HG03060 (cell line): ENCODE measurements at regions not wholly inside any gene's neighbourhood (a gene's known extent, or its start where the extent isn't known, plus 50 kb on each side); places are given as distances from the start of the nearest gene placed in this dataset.
A peak's percentile ranks its signal among the peaks of the same experiment; 100 is the strongest.
"Not testable (repeated sequence)": the region's sequence is repeated elsewhere in the genome, so short reads cannot be mapped to it uniquely, and the experiment has no call there.

Source experiments
- ATAC-seq: cut with Tn5 transposase; IDR thresholded peaks from one replicate; pipeline ENCODE4 v1.9.1; 2021; ENCODE audit warnings: low read depth, moderate number of reproducible peaks; ENCODE audit not compliant: unreplicated experiment

DNA sequence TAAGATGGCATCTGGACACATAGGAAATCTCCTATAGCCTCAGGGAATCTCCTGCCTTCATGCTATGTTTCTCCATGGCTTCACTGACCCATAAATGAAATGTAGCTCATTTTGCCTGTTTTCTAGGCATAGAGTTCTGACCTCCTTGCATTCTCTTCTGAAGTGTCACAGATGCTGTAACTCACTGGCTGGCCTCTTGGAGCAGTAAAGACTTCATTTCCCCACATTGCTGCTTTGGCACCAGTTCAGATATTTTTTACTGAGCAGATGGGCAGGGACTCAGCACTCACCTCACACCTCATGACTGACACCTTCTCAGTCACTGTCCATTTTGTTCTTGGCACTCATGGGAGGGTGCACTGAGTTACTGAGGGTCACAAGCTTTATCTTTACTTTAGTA lies 286.7 kb upstream of the TGFBR2 start:
- ATAC-seq, result peak; percentile 44

- no peak for ATAC-seq
These were observed 286.0 kb upstream of the TGFBR2 start for GRCh38 chr3:30320392-30320791.

- ATAC-seq, result no peak
These were observed 285.3 kb upstream of the TGFBR2 start for GRCh38 chr3:30321065-30321464.

- ATAC-seq, result not testable (repeated sequence)
These were observed 282.8 kb upstream of the TGFBR2 start for GRCh38 chr3:30323649-30324048.

- ATAC-seq, result no peak
These were observed 281.8 kb upstream of the TGFBR2 start for GRCh38 chr3:30324587-30324986.

DNA sequence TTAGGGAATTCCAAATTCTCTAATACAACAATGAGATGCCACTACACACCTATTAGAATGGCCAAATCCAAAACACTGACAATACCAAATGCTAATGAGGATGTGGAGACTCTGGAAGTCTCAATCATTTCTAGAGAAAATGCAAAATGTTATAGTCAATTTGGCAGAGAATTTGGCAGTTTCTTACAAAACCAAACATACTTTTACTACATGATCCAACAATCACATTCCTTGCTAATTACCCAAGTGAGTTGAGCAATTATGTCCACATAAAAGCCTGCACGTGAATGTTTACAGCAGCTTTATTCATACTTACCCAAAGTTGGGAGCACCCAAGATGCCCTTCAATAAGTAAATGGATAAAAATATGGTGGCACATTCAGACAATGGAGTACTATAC lies 278.4 kb upstream of the TGFBR2 start:
- not testable (repeated sequence) for ATAC-seq

DNA sequence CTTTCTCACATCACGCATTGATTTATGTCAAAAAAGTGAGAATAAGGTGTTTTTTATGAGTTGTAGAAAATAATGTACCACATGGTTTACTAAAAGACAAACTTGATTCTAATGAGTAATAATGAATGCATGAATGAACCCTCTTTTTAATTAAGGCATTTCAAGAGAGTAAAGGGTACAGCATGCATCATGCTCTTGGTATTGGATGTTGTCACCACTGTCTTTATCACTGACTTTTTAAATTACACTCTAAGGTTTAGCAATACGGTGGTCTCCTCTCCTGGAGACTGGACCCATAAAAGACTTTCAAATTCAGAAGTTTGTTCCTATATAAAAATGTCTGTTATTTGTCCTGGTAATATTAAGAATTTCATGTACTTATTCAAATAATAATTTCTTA lies 277.5 kb upstream of the TGFBR2 start:
- ATAC-seq, result not testable (repeated sequence)

GRCh38 chr3:30331519-30331918 lies 274.9 kb upstream of the TGFBR2 start:
- no peak for ATAC-seq

DNA sequence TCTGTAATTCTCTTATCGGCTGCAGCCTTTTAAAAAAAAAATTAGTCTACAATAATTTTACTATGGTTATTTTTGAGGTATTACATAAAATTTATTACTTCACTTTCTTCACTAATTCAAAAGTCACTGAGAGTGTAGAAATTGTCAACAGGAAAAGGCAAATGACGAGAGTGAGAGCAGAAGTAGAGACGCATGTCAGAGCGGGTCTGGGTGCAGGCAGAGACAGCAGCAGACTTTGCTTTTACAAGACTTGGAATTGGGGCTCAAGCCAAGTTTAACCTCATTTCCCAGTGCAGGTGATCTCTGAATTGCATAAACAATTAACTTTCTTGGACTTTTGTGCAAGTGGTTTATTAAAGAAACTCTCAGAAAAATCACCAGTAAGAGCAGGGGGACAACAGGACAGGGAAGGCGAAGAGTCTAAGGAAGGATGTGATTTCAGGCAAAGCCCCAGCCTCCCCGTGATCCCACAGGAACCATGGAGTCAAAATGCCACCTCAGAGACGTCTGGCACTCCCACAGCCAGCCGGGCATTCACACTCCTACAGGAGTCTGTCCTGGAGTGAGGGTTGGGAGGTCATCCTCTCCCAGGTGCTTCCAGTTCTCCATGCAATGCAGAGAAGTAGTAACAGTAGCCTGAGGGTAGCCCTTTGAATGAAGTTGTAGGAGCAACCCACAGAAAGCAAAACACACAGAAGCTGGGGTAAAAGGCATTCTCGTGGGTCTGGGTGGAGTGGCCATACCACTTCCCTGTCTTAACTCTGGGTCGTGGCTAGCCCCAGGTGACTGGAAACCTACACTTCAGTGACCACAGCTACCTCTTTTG lies 274.0 kb upstream of the TGFBR2 start:
- ATAC-seq, result no peak

DNA sequence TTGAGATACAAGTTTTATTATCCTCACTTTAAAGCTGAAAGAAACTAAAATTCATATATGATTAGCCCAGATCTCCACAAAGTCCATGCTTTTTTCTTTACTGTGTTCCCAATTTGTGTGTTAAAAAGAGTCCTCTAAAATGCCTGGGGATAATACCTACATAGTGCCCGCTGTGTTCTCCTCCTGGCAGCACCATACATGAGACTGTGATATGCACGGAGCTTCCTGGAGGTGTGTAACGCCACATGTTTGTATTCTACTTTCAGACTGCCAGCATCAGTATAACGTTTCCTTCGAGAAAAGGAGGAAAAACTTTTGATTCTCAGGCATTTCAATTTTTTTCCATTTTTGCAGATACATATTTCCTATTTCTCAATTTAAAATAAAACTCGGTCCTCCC lies 273.3 kb upstream of the TGFBR2 start:
- no peak for ATAC-seq

- no peak for ATAC-seq
These were observed 272.5 kb upstream of the TGFBR2 start for GRCh38 chr3:30333903-30334302.

DNA sequence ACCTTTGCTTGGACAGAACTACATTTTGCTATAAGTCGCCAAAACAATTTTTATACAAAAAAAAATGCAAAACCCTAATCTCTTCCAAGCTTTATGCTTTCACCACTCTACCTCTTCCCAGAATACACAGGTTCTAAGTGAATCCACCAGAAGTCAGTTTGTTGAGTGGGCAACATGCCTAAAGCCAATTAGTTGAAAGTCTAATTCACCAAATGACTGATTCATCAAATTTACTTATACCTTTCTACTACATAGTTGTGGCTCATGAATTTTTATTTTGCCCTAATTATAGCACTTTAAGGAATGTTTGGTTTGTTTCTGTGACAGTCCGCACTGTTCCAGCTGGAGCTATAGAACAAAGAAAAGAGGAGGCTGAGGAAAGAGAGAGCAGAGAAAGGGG lies 265.9 kb upstream of the TGFBR2 start:
- no peak for ATAC-seq

- no peak for ATAC-seq
These were observed 265.3 kb upstream of the TGFBR2 start for GRCh38 chr3:30341079-30341478.

- ATAC-seq, result no peak
These were observed 264.6 kb upstream of the TGFBR2 start for GRCh38 chr3:30341851-30342250.

GRCh38 chr3:30342318-30343060 lies 263.9 kb upstream of the TGFBR2 start:
- no peak for ATAC-seq

DNA sequence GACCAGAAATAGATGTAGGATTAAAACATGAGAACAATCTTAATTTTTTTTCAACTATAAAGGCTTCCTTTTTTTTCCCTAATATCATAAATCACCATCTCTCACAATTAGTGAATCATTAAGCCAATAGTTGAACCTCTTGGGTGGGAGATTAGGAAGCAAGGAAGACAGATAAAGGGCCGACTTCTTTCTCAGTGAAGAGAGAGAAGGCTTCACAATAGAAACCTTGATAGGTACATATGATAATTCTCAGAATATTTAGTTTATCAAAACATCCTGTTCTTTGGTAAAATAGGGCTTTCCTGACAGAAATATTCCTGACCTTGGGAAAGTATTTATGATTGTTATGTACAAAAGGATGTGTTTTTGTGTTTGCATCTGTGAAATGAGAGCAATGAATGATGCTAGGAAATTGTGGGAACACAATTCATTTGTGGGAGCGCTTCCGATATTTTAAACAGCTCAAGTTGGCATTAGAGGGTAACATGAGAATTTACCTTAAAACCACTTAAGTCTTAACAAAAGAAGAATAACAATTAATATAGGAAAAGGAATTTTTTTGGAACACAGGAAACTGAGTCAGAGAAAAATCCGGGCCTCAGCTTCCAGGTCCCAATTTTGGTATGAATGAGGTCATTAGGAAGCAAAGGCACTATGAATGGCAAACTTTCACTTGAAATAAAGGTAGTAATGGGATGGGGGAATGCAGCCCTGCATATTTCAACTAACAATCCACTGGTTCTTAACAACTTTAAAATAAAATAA lies 263.2 kb upstream of the TGFBR2 start:
- no peak for ATAC-seq

- no peak for ATAC-seq
These were observed 262.5 kb upstream of the TGFBR2 start for GRCh38 chr3:30343861-30344260.

GRCh38 chr3:30344288-30344687 lies 262.1 kb upstream of the TGFBR2 start:
- ATAC-seq, result no peak

GRCh38 chr3:30346933-30347320 lies 259.5 kb upstream of the TGFBR2 start:
- no peak for ATAC-seq

DNA sequence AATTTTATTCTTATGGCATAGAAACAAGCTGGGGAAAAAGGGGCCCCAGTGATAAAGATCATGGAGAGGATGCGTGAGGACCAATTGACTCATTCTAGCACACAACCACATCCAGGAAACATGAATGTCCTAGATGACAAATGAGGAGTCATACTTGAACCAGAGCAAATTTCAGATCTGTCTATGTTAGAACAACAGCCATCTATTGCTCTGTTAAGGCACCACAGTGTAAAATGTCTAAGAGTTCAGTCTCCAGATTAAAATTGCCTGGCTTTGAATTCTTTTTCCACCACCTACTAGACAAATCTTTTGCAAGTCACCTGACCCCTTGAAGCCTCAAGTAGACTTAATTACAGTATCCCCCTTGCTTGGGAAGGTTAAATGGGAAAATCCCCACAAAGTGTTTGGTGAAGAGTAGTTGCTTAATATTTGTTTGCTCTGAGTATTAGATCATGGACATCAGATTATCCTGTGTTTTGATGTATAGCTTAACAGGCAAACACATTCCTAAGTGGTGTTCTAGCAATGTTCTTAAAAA lies 258.7 kb upstream of the TGFBR2 start:
- no peak for ATAC-seq

DNA sequence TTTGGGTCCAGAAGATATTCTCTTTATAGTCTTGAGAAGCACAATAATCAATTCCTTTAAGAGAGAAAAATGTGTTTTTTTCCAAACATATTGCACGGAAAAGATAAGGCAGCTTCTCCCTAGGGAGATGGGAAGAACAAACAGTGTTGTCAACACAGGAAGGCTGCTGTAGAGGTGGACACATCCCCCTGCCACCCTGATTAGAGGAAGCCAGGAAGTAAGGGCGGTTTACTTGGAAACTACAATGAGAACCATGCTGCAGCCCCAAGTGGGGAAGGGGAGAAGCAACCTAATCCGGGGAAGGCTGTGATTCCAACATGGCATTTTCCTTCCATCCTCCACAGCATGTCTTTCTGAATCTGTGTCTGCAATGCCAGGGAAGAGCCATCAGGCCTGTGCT lies 256.9 kb upstream of the TGFBR2 start:
- no peak for ATAC-seq
